HG02943 (cell line): ENCODE measurements at regions not wholly inside any gene's neighbourhood (a gene's known extent, or its start where the extent isn't known, plus 50 kb on each side); places are given as distances from the start of the nearest gene placed in this dataset.

ENCODE experiments used
- ATAC-seq: cut with Tn5 transposase; IDR thresholded peaks from one replicate; pipeline ENCODE4 v1.9.1; 2021; ENCODE audit warnings: mild to moderate bottlenecking, low read depth, moderate library complexity; ENCODE audit not compliant: unreplicated experiment

DNA sequence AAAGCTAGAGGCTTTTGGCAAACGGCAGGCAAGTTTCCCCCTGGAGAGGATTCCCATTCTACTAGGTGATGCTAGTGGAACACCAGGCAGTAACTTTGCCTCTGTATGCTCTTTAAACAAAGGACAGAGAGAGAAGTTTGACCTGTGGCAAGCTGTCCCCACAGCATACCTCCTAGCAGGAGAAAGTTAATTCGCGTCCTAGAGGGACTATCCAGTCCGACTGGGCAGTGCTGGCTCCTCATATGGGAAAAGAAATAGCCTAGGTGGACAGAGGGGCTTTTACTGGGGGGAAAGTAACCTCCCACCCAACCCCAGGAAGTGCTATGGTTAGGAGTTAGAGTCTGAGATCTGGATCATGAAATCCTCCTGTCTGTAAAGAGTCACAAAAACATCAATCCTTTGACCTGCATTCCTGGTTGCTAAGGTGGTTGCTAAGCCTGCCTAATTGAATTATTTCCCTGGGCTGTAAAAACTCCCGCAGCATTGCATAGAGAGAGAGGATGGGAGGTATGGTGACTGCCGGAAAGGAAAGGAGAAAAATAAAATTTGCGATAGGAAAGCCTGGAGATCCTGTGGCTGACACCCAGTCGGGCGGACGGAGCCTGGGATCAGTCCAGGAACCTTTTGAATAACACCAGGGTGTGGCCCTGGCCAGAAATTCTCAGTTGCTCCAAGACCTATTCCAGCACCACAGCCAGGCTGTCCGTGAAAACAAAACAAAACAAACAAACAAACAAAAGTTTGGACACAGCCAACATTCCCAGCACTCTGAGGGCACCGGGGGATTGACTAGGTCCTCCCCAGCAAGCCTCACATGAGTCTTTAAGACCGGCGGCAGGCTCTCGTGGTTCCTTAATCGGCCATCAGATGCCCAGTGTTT is 67.7 kb upstream of the ATP11B start:
- no peak for ATAC-seq

- no peak for ATAC-seq
Measured at GRCh38 chr3:182726258-182727142, 66.8 kb upstream of the ATP11B start.

DNA sequence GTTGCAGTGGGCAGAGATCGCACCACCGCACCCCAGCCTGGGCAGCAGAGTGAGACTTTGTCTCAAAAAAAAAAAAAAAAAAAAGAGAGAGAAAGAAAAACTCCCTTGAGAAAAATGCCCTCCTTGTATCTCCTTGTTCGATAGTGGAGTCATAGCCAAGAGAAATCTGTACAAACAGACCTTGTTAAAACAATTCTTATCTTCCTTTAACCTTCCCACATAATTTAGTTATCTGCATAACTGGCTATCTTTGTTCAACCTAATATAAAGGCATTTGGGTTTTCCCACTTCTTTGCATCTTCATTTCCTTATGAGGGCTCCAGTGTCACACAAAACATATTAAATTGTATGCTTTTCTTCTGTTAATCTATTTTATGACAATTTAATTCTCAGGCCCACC is 65.1 kb upstream of the ATP11B start:
- no peak for ATAC-seq

DNA sequence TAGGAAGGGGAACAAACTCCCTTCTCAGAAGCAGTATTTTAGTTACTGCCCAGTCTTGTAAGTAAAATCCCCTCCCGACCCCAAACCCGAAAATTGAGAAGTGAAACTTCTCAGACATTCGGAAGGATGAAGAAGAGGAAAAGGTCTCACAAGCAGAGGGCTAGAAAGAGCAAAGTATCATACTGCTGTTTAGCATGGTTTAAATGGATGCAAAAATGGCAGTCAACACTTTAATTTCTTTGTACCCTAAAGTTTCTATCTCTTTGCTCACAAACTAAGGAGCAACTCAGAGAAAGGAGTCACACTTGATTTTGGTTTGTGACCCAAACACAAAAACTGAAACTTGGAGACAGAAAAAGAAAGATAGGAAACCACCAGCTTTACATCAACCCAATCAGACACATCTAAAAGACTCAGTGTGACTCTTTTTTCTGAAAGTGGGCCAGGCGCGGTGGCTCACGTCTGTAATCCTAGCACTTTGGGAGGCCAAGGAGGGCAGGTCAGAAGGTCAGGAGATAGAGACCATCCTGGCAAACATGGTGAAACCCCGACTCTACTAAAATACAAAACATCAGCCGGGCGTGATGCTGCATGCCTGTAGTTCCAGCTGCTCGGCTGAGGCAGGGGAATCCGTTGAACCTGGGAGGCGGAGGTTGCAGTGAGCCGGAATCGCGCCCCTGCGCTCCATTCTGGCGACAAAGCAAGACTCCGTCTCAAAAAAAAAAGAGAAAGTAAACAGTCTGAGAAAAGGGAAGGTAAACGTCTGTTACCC is 63.2 kb upstream of the ATP11B start:
- peak; percentile 80 for ATAC-seq

- ATAC-seq: peak; percentile 39
Measured at GRCh38 chr3:182730675-182731042, 62.6 kb upstream of the ATP11B start.

GRCh38 chr3:182731764-182732163 is 61.5 kb upstream of the ATP11B start:
- no peak for ATAC-seq

DNA sequence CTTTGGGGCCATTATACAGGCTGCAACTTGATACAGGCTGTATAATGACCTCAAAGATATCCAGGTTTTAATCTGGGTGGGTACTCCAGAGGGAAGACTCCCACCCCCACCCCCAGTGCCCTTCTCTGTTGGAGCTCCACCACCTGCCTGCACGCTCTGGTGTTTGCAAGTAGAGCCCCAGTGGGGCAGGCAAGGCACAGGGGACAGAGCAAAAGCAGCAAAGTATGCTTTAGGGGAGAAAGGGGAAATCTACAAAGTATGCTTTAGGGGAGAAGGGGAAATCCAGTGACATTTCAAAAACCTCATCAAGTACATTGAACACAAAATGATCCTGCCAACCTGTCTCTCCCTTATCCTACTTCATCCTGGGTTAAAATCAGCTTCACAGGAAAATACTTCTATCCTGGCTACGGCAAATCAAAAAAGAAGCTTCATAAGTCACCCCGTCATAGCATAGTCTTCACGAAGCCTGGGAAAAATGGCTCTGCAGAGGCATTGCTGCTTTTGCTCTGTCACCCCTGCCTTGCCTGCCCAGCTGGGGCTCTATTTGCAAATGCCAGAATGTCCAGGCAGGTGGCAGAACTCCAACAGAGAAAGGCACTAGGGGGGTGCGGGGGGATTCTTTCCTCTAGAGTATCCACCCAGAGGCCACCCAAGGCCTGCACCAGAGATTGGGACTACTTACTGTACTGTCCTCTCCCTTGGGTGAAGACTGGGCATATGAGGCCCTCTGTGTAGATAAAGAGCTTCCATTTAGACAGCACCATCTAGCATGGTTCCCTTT is 60.9 kb upstream of the ATP11B start:
- ATAC-seq: no peak

DNA sequence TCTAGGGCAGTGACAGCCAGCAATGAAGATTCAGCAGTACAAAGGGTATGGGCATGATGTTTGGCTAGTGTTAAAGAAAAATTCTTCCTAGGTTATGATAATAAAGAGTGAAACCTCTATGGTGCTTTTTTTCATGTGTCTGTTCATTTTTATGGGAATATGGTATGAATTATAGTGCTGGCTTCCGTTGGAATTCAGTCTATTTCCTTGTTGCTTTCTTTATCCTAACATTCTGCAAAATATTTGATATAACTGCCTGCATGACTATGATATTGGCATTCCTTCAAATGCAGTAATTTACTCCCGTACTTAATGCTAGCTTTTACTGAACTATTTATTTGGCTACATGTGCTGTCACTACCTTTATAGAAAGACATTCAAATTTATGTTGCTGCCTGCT is 57.6 kb upstream of the ATP11B start:
- ATAC-seq: no peak

DNA sequence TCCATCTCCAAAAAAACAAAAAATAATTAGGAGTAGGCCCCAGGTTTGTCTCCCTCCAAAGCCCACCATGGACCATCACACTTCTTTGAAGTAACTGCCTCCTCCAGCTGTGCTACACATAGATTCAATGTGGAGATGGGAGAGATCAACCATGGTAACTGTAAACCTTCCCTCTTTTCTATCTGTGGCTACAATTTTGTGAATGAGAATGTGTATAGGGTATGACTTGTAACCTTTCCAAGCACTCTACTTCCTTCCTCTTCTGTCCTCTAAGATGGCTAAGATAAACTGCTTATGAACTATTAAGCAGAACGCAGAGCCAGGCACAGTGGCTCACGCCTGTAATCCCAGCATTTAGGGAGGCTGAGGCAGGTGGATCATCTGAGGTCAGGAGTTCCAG is 55.5 kb upstream of the ATP11B start:
- no peak for ATAC-seq

DNA sequence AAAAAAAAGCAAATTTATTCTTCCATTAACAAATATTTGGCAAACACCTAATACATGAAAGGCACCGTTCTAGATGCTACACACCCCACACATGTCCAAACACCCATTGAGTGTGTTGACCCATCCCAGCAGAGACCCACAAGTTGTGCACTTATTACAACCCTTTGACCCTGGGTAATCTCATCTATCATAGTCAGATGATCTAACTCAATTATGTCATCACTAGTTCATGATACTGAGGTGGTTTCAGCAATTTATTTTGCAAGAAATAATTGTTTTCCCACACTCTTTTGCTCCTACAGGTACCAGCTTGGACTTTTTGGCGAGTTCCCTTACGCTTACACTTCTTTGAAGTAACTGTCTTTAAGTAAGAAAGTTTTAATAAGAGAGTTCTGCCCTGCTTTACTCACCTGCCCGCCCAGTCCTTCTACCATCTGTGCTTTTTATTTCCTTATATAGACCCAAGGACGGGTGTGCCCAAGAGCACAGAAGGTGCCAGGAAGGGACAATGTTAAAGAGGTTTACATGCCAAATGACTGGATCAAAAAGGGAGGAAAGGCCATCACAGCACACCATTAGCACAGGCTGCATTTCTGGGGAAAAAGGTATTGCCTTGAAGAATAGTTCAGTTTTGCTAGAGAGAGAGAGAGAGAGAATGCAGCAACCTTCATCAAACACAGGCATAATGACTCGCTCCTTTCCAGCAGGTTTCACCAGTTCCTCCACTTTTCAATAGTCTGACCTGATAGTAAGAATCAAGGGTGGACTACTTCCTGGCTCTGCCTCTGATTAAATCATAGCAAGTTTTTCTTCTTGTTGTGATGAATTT is 54.5 kb upstream of the ATP11B start:
- no peak for ATAC-seq

- no peak for ATAC-seq
Measured at GRCh38 chr3:182739619-182740018, 53.7 kb upstream of the ATP11B start.

DNA sequence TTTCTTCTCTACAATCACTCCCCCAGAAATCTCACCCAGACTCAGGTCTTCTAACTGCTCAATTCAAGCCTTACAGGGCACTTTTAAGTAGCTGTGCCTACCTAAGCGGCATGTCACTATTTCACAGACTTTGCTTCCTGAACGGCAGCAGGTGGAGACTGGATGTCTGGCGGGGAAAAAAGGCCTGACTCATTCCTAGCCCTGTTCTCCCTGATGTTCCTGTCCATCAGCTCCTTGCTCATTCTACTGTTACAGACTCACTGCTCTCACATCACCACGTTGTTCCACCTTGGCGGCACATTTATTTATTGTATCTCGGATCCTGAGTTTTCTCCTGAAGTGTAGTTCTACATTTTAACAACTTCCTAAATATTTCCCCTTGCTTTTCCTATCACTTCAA is 52.6 kb upstream of the ATP11B start:
- no peak for ATAC-seq

DNA sequence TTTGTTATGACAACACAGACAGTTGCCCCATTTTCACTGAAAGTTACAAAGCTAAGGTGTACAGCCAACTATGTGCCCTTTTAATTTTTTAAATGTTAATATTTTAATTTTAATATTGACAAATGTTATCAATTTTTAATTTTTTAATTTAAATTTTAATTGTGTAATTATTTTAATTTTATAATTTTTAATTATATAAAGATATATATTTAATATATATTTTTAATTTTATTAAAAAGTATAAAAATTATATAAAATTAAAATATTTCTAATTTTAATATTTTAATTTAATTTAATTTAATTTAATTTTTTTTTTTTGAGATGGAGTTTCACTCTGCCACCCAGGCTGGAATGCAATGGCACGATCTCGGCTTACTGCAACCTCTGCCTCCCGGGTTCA is 52.1 kb upstream of the ATP11B start:
- no peak for ATAC-seq
